HEK293 (cell line): ENCODE measurements at regions not wholly inside any gene's neighbourhood (a gene's known extent, or its start where the extent isn't known, plus 50 kb on each side); places are given as distances from the start of the nearest gene placed in this dataset.

Source experiments
- CTCF ChIA-PET: fragments of 350-600 bp; formaldehyde crosslinking; extraction: SDS; loops from one replicate; lab custom pipeline; 2021; ENCODE audit warnings: antibody characterized with exemption; lab: Yijun Ruan, JAX
- POLR2A ChIA-PET: fragments of 300-600 bp; formaldehyde crosslinking; extraction: SDS; loops from one replicate; lab custom pipeline; 2020; ENCODE audit warnings: antibody characterized with exemption, inconsistent platforms; lab: Yijun Ruan, JAX
- H3K27ac ChIP-seq: fragments of 200-500 bp; sonication (Bioruptor generic); 2 replicates; pipeline ENCODE4 v1.5.1; 2014; ENCODE audit warnings: low read depth, low read length, control low read depth, inconsistent platforms; ENCODE audit errors: extremely low read depth
- H3K36me3 ChIP-seq, 2 experiments: fragments of 200-500 bp in 1 of 2; sonication (Bioruptor generic) in 1 of 2; 1 replicate in 1 of 2; 2 replicates in 1 of 2; pipeline ENCODE4 v1.5.1; 2014 to 2017; ENCODE audit warnings: inconsistent platforms in 2 of 2, low read length in 2 of 2; ENCODE audit not compliant: control insufficient read depth in 2 of 2, insufficient read depth in 1 of 2
- H3K4me1 ChIP-seq: fragments of 200-500 bp; sonication (Bioruptor generic); 2 replicates; pipeline ENCODE4 v1.5.1; 2014; ENCODE audit warnings: mild to moderate bottlenecking, low read length, inconsistent platforms; ENCODE audit not compliant: control insufficient read depth, insufficient read depth
- H3K4me3 ChIP-seq: 2 replicates; pipeline ENCODE4 v1.5.1; 2011; ENCODE audit warnings: low read depth, mild to moderate bottlenecking, control low read depth, low read length, moderate library complexity
- H3K9me3 ChIP-seq: fragments of 200-500 bp; sonication (Bioruptor generic); 2 replicates; pipeline ENCODE4 v1.5.1; 2014; ENCODE audit warnings: low read depth, low read length, inconsistent platforms; ENCODE audit not compliant: control insufficient read depth, insufficient read depth
- KLF1 ChIP-seq: fragments of 450-650 bp; formaldehyde crosslinking; IDR thresholded peaks from 2 replicates; pipeline ENCODE4 v1.5.1; 2016; ENCODE audit warnings: missing biosample characterization, missing genetic modification characterization
- OSR2 ChIP-seq: fragments of 450-650 bp; formaldehyde crosslinking; IDR thresholded peaks from 2 replicates; pipeline ENCODE4 v1.5.1; 2016; ENCODE audit warnings: missing biosample characterization, missing genetic modification characterization
- ZBTB1 ChIP-seq: fragments of 450-650 bp; formaldehyde crosslinking; IDR thresholded peaks from 2 replicates; pipeline ENCODE4 v1.5.1; 2016; ENCODE audit warnings: missing biosample characterization, missing genetic modification characterization
- ZFP37 ChIP-seq: fragments of 450-650 bp; formaldehyde crosslinking; IDR thresholded peaks from 2 replicates; pipeline ENCODE4 v1.5.1; 2016; ENCODE audit warnings: missing biosample characterization, missing genetic modification characterization
- ZFP69B ChIP-seq: fragments of 450-650 bp; formaldehyde crosslinking; IDR thresholded peaks from 2 replicates; pipeline ENCODE4 v1.5.1; 2016; ENCODE audit warnings: missing biosample characterization, missing genetic modification characterization
- ZNF140 ChIP-seq: fragments of 450-650 bp; formaldehyde crosslinking; IDR thresholded peaks from 2 replicates; pipeline ENCODE4 v1.5.1; 2016; ENCODE audit warnings: missing biosample characterization, missing genetic modification characterization
- ZNF266 ChIP-seq: fragments of 450-650 bp; formaldehyde crosslinking; IDR thresholded peaks from 2 replicates; pipeline ENCODE4 v1.5.1; 2016; ENCODE audit warnings: missing biosample characterization, missing genetic modification characterization, low read depth
- ZNF394 ChIP-seq: fragments of 450-650 bp; formaldehyde crosslinking; IDR thresholded peaks from 2 replicates; pipeline ENCODE4 v1.5.1; 2016; ENCODE audit warnings: missing biosample characterization, missing genetic modification characterization, mild to moderate bottlenecking, moderate library complexity, borderline replicate concordance
- ZNF510 ChIP-seq: fragments of 450-650 bp; formaldehyde crosslinking; IDR thresholded peaks from 2 replicates; pipeline ENCODE4 v1.5.1; 2018; ENCODE audit warnings: mild to moderate bottlenecking, missing genetic modification characterization, missing biosample characterization; ENCODE audit not compliant: insufficient replicate concordance
- ZNF549 ChIP-seq: fragments of 450-650 bp; IDR thresholded peaks from 2 replicates; pipeline ENCODE4 v1.5.1; 2018; ENCODE audit warnings: missing biosample characterization, missing genetic modification characterization, mild to moderate bottlenecking, inconsistent platforms, moderate library complexity
- ZNF555 ChIP-seq: fragments of 450-650 bp; formaldehyde crosslinking; conservative IDR thresholded peaks from 2 replicates; pipeline ENCODE4 v1.5.1; 2017; ENCODE audit warnings: missing biosample characterization, mild to moderate bottlenecking, missing genetic modification characterization, inconsistent platforms
- ZNF585B ChIP-seq: fragments of 450-650 bp; formaldehyde crosslinking; IDR thresholded peaks from 2 replicates; pipeline ENCODE4 v1.5.1; 2016; ENCODE audit warnings: missing biosample characterization, missing genetic modification characterization
- ZNF596 ChIP-seq: fragments of 450-650 bp; IDR thresholded peaks from 2 replicates; pipeline ENCODE4 v1.5.0; 2018; ENCODE audit warnings: missing biosample characterization, mild to moderate bottlenecking, missing genetic modification characterization, moderate library complexity
- ZNF626 ChIP-seq: fragments of 450-650 bp; sonication (Bioruptor Pico); formaldehyde crosslinking; IDR thresholded peaks from 2 replicates; pipeline ENCODE4 v1.5.1; 2018; ENCODE audit warnings: missing biosample characterization, missing genetic modification characterization, inconsistent platforms
- ZNF658 ChIP-seq: fragments of 450-650 bp; formaldehyde crosslinking; IDR thresholded peaks from 2 replicates; pipeline ENCODE4; 2016; ENCODE audit warnings: missing biosample characterization, missing genetic modification characterization
- ZNF670 ChIP-seq: fragments of 450-650 bp; formaldehyde crosslinking; IDR thresholded peaks from 2 replicates; pipeline ENCODE4 v1.5.1; 2016; ENCODE audit warnings: missing biosample characterization, missing genetic modification characterization, low read depth
- ZNF76 ChIP-seq: fragments of 450-650 bp; formaldehyde crosslinking; IDR thresholded peaks from 2 replicates; pipeline ENCODE4; 2016; ENCODE audit warnings: low read depth, missing biosample characterization, missing genetic modification characterization, borderline replicate concordance
- ZSCAN16 ChIP-seq: fragments of 450-650 bp; formaldehyde crosslinking; IDR thresholded peaks from 2 replicates; pipeline ENCODE4 v1.5.1; 2016; ENCODE audit warnings: missing biosample characterization, missing genetic modification characterization
- TF ChIP-seq, protein P1 (sequence below): fragments of 450-650 bp; formaldehyde crosslinking; IDR thresholded peaks from 2 replicates; pipeline ENCODE4; 2016; ENCODE audit warnings: missing biosample characterization, missing genetic modification characterization
- TF ChIP-seq, protein P2 (sequence below): fragments of 450-650 bp; formaldehyde crosslinking; optimal IDR thresholded peaks from 2 replicates; pipeline ENCODE3; 2016; ENCODE audit warnings: missing biosample characterization, mild to moderate bottlenecking, missing genetic modification characterization
- TF ChIP-seq, protein P3 (sequence below): fragments of 450-650 bp; formaldehyde crosslinking; IDR thresholded peaks from 2 replicates; pipeline ENCODE4 v1.5.1; 2016; ENCODE audit warnings: missing biosample characterization, missing genetic modification characterization
- TF ChIP-seq, protein P4 (sequence below): fragments of 450-650 bp; formaldehyde crosslinking; IDR thresholded peaks from 2 replicates; pipeline ENCODE4 v1.5.1; 2016; ENCODE audit warnings: missing biosample characterization, missing genetic modification characterization
- TF ChIP-seq, protein P5 (sequence below): fragments of 450-650 bp; formaldehyde crosslinking; IDR thresholded peaks from 2 replicates; pipeline ENCODE4 v1.5.1; 2016; ENCODE audit warnings: missing biosample characterization, missing genetic modification characterization, borderline replicate concordance
- TF ChIP-seq, protein P6 (sequence below): fragments of 450-650 bp; formaldehyde crosslinking; IDR thresholded peaks from 2 replicates; pipeline ENCODE4 v1.5.1; 2016; ENCODE audit warnings: missing biosample characterization, missing genetic modification characterization, low read depth

DNA sequence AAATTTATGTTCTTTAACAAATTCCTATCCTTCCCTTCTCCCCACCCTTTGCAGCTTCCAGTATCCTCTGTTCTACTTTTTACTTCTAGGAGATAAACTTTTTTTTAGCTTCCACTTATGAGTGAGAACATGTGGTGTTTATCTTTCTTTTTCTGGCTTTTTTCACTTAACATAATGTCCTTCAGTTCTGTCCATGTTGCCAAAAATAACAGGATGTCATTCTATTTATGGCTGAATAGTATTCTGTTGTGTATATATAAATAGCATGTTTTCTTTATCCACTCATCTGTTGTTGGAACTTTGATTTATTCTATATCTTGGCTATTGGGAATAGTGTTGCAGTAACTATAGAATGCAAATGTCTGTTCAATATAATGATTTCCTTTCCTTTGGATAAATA lies 1191.2 kb downstream of the CNTNAP5 start:
- Histone ChIP-seq H3K4me1 (no peaks in the 10 kb centered on the region), H3K36me3 (no peaks in the 10 kb centered on the region), H3K4me3 (no peak overlapping the region), H3K9me3 (no peaks in the 10 kb centered on the region), H3K27ac (no peak overlapping the region)
- no peak for TF ChIP-seq ZFP37
- TF ChIP-seq ZNF596 (tag by site-specific recombination): no peak
- TF ChIP-seq, protein P1, sequence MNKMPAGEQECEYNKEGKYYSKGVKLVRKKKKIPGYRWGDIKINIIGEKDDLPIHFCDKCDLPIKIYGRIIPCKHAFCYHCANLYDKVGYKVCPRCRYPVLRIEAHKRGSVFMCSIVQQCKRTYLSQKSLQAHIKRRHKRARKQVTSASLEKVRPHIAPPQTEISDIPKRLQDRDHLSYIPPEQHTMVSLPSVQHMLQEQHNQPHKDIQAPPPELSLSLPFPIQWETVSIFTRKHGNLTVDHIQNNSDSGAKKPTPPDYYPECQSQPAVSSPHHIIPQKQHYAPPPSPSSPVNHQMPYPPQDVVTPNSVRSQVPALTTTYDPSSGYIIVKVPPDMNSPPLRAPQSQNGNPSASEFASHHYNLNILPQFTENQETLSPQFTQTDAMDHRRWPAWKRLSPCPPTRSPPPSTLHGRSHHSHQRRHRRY (tag by site-specific recombination): no peak
- TF ChIP-seq, protein P2, sequence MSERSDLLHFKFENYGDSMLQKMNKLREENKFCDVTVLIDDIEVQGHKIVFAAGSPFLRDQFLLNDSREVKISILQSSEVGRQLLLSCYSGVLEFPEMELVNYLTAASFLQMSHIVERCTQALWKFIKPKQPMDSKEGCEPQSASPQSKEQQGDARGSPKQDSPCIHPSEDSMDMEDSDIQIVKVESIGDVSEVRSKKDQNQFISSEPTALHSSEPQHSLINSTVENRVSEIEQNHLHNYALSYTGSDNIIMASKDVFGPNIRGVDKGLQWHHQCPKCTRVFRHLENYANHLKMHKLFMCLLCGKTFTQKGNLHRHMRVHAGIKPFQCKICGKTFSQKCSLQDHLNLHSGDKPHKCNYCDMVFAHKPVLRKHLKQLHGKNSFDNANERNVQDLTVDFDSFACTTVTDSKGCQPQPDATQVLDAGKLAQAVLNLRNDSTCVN: no peak
- TF ChIP-seq ZNF76 (tag by site-specific recombination): no peak
- TF ChIP-seq, protein P3, sequence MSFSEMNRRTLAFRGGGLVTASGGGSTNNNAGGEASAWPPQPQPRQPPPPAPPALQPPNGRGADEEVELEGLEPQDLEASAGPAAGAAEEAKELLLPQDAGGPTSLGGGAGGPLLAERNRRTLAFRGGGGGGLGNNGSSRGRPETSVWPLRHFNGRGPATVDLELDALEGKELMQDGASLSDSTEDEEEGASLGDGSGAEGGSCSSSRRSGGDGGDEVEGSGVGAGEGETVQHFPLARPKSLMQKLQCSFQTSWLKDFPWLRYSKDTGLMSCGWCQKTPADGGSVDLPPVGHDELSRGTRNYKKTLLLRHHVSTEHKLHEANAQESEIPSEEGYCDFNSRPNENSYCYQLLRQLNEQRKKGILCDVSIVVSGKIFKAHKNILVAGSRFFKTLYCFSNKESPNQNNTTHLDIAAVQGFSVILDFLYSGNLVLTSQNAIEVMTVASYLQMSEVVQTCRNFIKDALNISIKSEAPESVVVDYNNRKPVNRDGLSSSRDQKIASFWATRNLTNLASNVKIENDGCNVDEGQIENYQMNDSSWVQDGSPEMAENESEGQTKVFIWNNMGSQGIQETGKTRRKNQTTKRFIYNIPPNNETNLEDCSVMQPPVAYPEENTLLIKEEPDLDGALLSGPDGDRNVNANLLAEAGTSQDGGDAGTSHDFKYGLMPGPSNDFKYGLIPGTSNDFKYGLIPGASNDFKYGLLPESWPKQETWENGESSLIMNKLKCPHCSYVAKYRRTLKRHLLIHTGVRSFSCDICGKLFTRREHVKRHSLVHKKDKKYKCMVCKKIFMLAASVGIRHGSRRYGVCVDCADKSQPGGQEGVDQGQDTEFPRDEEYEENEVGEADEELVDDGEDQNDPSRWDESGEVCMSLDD (tag by site-specific recombination): no peak
- POLR2A ChIA-PET: no interaction called here
- CTCF ChIA-PET: no interaction called here

DNA sequence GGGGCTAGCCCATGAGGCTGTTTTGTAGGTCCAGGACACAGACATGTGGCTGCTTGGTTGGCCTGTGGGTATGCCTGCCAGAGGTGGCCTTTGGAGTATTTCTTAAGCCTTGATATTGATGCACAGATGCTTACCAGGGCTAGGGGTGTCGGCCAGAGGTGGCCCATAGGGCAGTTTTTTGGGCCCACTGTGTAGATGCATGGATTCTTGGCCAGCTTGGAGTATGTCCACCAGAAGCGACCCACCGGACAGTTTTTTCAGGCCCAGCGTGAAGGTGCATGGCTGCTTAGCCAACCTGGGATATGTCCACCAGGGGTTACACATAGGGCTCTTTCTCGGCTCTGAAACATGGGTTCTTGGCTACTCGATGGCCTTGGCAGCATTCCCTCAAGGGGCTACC lies 1199.1 kb downstream of the CNTNAP5 start:
- Histone ChIP-seq H3K27ac (no peak overlapping the region), H3K4me1 (no peaks in the 10 kb centered on the region), H3K4me3 (no peak overlapping the region), H3K36me3 (no peaks in the 10 kb centered on the region), H3K9me3 (no peaks in the 10 kb centered on the region)
- POLR2A ChIA-PET: no interaction called here
- TF ChIP-seq ZNF626 (tag by site-specific recombination) (no peak), ZSCAN16 (no peak), KLF1 (no peak), ZNF670 (no peak), OSR2 (no peak), ZBTB1 (tag by site-specific recombination) (no peak), ZNF140 (no peak), ZNF510 (tag by site-specific recombination) (no peak)
- CTCF ChIA-PET: no interaction called here

DNA sequence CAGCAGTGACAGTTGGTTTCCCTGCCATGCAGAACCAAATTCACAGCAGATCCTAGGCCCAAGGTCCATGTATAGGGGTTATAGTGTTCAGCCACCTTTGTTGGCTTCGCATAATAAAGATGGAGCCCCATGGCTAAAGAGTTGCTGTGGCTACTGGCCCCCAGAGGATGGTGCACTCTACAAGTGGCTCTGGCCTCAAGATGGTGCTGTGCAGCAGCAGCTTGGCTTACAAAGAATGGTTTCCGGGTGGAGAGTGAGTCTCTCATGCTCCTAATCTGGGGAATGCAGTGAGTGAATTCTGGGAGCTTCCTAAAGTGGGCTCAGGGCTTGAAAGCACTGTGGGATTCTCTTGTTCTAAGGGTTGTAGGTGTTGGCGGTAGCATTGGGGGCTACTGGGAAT lies 1199.7 kb downstream of the CNTNAP5 start:
- CTCF ChIA-PET: no interaction called here
- Histone ChIP-seq H3K27ac (no peak overlapping the region), H3K4me1 (no peaks in the 10 kb centered on the region), H3K36me3 (no peaks in the 10 kb centered on the region), H3K4me3 (no peak overlapping the region), H3K9me3 (no peaks in the 10 kb centered on the region)
- POLR2A ChIA-PET: no interaction called here
- TF ChIP-seq ZNF555 (no peak), ZNF549 (tag by site-specific recombination) (no peak), ZNF394 (no peak), ZNF266 (tag by site-specific recombination) (no peak), ZNF658 (tag by site-specific recombination) (no peak), ZFP69B (no peak), ZNF585B (no peak)
- TF ChIP-seq, protein P4, sequence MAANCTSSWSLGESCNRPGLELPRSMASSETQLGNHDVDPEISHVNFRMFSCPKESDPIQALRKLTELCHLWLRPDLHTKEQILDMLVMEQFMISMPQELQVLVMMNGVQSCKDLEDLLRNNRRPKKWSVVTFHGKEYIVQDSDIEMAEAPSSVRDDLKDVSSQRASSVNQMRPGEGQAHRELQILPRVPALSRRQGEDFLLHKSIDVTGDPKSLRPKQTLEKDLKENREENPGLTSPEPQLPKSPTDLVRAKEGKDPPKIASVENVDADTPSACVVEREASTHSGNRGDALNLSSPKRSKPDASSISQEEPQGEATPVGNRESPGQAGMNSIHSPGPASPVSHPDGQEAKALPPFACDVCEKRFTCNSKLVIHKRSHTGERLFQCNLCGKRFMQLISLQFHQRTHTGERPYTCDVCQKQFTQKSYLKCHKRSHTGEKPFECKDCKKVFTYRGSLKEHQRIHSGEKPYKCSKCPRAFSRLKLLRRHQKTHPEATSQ (tag by site-specific recombination): no peak
- TF ChIP-seq, protein P5, sequence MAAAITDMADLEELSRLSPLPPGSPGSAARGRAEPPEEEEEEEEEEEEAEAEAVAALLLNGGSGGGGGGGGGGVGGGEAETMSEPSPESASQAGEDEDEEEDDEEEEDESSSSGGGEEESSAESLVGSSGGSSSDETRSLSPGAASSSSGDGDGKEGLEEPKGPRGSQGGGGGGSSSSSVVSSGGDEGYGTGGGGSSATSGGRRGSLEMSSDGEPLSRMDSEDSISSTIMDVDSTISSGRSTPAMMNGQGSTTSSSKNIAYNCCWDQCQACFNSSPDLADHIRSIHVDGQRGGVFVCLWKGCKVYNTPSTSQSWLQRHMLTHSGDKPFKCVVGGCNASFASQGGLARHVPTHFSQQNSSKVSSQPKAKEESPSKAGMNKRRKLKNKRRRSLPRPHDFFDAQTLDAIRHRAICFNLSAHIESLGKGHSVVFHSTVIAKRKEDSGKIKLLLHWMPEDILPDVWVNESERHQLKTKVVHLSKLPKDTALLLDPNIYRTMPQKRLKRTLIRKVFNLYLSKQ: no peak
- TF ChIP-seq, protein P6, sequence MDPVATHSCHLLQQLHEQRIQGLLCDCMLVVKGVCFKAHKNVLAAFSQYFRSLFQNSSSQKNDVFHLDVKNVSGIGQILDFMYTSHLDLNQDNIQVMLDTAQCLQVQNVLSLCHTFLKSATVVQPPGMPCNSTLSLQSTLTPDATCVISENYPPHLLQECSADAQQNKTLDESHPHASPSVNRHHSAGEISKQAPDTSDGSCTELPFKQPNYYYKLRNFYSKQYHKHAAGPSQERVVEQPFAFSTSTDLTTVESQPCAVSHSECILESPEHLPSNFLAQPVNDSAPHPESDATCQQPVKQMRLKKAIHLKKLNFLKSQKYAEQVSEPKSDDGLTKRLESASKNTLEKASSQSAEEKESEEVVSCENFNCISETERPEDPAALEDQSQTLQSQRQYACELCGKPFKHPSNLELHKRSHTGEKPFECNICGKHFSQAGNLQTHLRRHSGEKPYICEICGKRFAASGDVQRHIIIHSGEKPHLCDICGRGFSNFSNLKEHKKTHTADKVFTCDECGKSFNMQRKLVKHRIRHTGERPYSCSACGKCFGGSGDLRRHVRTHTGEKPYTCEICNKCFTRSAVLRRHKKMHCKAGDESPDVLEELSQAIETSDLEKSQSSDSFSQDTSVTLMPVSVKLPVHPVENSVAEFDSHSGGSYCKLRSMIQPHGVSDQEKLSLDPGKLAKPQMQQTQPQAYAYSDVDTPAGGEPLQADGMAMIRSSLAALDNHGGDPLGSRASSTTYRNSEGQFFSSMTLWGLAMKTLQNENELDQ: no peak
